T follicular helper cell (primary cell): ENCODE measurements at regions not wholly inside any gene's neighbourhood (a gene's known extent, or its start where the extent isn't known, plus 50 kb on each side); places are given as distances from the start of the nearest gene placed in this dataset.
"Not testable (repeated sequence)": the region's sequence is repeated elsewhere in the genome, so short reads cannot be mapped to it uniquely, and the experiment has no call there.

Source experiments
- DNase-seq: peaks from one replicate; pipeline ENCODE4 v3.0.0-alpha.2; 2020; ENCODE audit warnings: low read depth

GRCh38 chr6:27585316-27585715 lies 112.4 kb upstream of the ZNF184 start:
- DNase-seq = not testable (repeated sequence)

- DNase-seq = no peak
Observed at GRCh38 chr6:27584326-27584725, 111.4 kb upstream of the ZNF184 start.

- no peak for DNase-seq
Observed at GRCh38 chr6:27582928-27583725, 110.2 kb upstream of the ZNF184 start.

- no peak for DNase-seq
Observed at GRCh38 chr6:27579973-27580372, 107.1 kb upstream of the ZNF184 start.

GRCh38 chr6:27577922-27578321 lies 105.0 kb upstream of the ZNF184 start:
- DNase-seq = no peak

GRCh38 chr6:27575594-27576361 lies 102.9 kb upstream of the ZNF184 start:
- no peak for DNase-seq

GRCh38 chr6:27568226-27568897 lies 95.5 kb upstream of the ZNF184 start:
- no peak for DNase-seq

GRCh38 chr6:27565839-27566779 lies 93.2 kb upstream of the ZNF184 start:
- DNase-seq = no peak

- DNase-seq = no peak
Observed at GRCh38 chr6:27562027-27562410, 89.1 kb upstream of the ZNF184 start.

- DNase-seq = no peak
Observed at GRCh38 chr6:27558028-27558724, 85.3 kb upstream of the ZNF184 start.

- no peak for DNase-seq
Observed at GRCh38 chr6:27556406-27556805, 83.5 kb upstream of the ZNF184 start.

GRCh38 chr6:27553123-27553904 lies 80.4 kb upstream of the ZNF184 start:
- no peak for DNase-seq

- DNase-seq = no peak
Observed at GRCh38 chr6:27551607-27552006, 78.7 kb upstream of the ZNF184 start.

GRCh38 chr6:27550692-27551091 lies 77.8 kb upstream of the ZNF184 start:
- DNase-seq = no peak

GRCh38 chr6:27549241-27549598 lies 76.3 kb upstream of the ZNF184 start:
- DNase-seq = not testable (repeated sequence)

GRCh38 chr6:27547157-27548075 lies 74.5 kb upstream of the ZNF184 start:
- DNase-seq = no peak

- no peak for DNase-seq
Observed at GRCh38 chr6:27546522-27546921, 73.6 kb upstream of the ZNF184 start.

GRCh38 chr6:27545271-27546046 lies 72.6 kb upstream of the ZNF184 start:
- no peak for DNase-seq
